Ovary (tissue), 7 donors: ENCODE measurements at regions not wholly inside any gene's neighbourhood (a gene's known extent, or its start where the extent isn't known, plus 50 kb on each side); places are given as distances from the start of the nearest gene placed in this dataset.

Experiments used
- DNase-seq, 5 donors: peaks; one replicate each; pipeline ENCODE4 v3.0.0-alpha.2; 2019 to 2020
- H3K27ac ChIP-seq, 2 donors: fragments of 200-600 bp; one replicate each; pipeline versions ENCODE4 v1.5.1 to v1.8.0; 2019 to 2022
- H3K27me3 ChIP-seq: fragments of 200-600 bp; one replicate; pipeline ENCODE4 v1.8.0; 2022
- H3K36me3 ChIP-seq: fragments of 200-600 bp; sonication (generic); one replicate; pipeline ENCODE4 v1.5.1; 2019
- H3K4me1 ChIP-seq: one replicate; pipeline ENCODE4 v1.8.1; 2013; ENCODE audit warnings: mild to moderate bottlenecking, moderate library complexity; ENCODE audit not compliant: insufficient read depth
- H3K4me3 ChIP-seq: fragments of 200-600 bp; sonication (generic); one replicate; pipeline ENCODE4 v1.5.1; 2017
- H3K9me3 ChIP-seq, 2 donors: fragments of 200-600 bp in 1 of 2; sonication (generic) in 1 of 2; one replicate each; pipeline versions ENCODE4 v1.5.1 to v1.8.1; 2013 to 2019; ENCODE audit warnings: mild to moderate bottlenecking in 1 of 2, moderate library complexity in 1 of 2
- EP300 ChIP-seq: sonication (generic); formaldehyde crosslinking; IDR thresholded peaks from one replicate; pipeline ENCODE4 v1.6.1; 2017; ENCODE audit warnings: antibody characterized with exemption
- POLR2A ChIP-seq: fragments of 450-650 bp; IDR thresholded peaks from one replicate; pipeline ENCODE4 v1.6.1; 2017; ENCODE audit warnings: antibody characterized with exemption, mild to moderate bottlenecking, moderate library complexity
- WGBS, 3 donors: extraction: QIAGEN DNeasy Blood & Tissue Kit in 1 of 3; methylation state at CpG; one replicate each; pipeline versions ENCODE4 v1.1.5 to v1.1.7; 2013 to 2017; 5-methylcytosine and 5-hydroxymethylcytosine counted together
- intact Hi-C, 4 donors: fragments of 100-400 bp; cut with DNase I; formaldehyde crosslinking; loops; one replicate each; pipeline versions ENCODE4 v1.11.0 to v1.15.1; 2022 to 2023
- TF ChIP-seq, protein P1 (sequence below), 3 donors: fragments of 450-650 bp in 2 of 3; fragments of 200-600 bp in 1 of 3; IDR thresholded peaks; one replicate each; pipeline versions ENCODE4 v1.5.1 to v1.8.0; 2016 to 2022; ENCODE audit warnings: antibody characterized with exemption in 3 of 3, mild to moderate bottlenecking in 1 of 3
- donor health status: DM: no; HTN: no; CAD: no; lungs with moderate emphysema.
- donor health status: DM: no; HTN: no; CAD: no.
- donor health status: Bipolar disorder and iron deficiency.
- donor health status: DM: no; HTN: no; CAD: no.
- donor health status: DM: yes; HTN: yes; CAD: no.

DNA sequence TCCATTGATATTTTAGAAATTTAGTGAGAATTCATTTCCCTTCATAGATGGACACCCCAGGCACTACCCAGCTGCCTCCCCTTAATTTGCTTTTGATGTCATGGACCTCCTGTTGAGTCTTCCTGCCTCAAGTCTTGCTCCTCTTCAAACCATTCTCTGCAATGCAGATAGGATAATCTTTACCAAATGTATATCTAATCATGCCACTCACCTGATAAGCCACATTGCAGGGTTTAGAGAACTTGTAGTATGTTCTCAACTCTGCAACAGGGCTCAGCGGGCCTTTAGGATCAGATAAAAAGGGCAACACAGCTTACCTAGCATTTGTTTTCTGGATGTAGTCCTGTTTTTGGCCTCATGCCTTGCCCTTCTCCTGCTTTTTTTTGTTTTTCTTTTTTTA is 234.5 kb downstream of the EMP1 start:
- no peak for DNase-seq
- Histone ChIP-seq H3K4me3 (no peak overlapping the region), H3K36me3 (no peaks in the 10 kb centered on the region), H3K27ac (no peak overlapping the region), H3K9me3 (peaks cover 0 to 4% of the 10 kb centered on the region in 2 donors), H3K4me1 (no peaks in the 10 kb centered on the region), H3K27me3 (no peaks in the 10 kb centered on the region)
- 79 to 87% (median 86%) methylated on average over 1 of the region's 1 CpG for WGBS, 3 donors
- TF ChIP-seq, protein P1, sequence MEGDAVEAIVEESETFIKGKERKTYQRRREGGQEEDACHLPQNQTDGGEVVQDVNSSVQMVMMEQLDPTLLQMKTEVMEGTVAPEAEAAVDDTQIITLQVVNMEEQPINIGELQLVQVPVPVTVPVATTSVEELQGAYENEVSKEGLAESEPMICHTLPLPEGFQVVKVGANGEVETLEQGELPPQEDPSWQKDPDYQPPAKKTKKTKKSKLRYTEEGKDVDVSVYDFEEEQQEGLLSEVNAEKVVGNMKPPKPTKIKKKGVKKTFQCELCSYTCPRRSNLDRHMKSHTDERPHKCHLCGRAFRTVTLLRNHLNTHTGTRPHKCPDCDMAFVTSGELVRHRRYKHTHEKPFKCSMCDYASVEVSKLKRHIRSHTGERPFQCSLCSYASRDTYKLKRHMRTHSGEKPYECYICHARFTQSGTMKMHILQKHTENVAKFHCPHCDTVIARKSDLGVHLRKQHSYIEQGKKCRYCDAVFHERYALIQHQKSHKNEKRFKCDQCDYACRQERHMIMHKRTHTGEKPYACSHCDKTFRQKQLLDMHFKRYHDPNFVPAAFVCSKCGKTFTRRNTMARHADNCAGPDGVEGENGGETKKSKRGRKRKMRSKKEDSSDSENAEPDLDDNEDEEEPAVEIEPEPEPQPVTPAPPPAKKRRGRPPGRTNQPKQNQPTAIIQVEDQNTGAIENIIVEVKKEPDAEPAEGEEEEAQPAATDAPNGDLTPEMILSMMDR (IDR thresholded peaks at IDR 0.05), result no peak
- no peak for TF ChIP-seq POLR2A
- no peak for TF ChIP-seq EP300
- intact Hi-C loops, result no loop called here

DNA sequence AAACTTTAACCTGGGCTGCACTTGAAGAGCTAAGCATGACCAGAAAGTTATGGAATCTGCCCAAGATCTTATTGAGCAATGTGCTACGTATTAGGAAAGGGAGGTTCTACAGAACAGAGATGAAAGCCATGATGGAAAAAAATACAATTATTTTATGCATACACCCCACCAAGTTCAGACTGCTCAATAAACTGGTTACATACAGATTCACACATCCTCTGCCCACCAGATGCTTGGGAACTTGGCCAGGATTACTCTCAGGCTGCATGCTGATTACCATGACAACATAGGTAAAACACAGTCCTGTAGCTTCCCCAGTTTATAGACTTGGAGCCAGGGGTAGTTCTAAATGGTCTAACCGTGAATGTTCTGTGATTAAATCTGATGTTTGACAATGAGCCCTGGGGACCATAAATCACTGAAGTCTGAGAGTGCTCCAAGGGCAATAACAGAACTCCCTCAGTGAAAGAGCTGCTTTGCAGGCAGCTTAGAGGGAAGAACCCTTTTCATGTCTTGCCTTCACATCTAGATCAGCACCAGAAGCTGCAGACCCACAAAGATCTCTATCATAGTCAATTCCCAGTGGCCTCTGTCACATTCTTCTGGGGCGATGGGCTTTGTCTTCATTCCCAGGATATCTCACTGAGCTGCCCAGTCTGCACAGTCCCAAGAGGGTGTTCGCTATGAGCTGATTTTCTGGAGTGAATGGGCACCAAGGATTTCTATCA is 232.2 kb downstream of the EMP1 start:
- no peak for DNase-seq
- no peak for TF ChIP-seq EP300
- no peak for TF ChIP-seq POLR2A
- TF ChIP-seq, protein P1 (IDR thresholded peaks at IDR 0.05), result no peak
- WGBS, 3 donors, result 48 to 50% (median 50%) methylated on average over 4 of the region's 4 CpGs
- H3K36me3 ChIP-seq, result no peaks in the 10 kb centered on the region
- H3K27ac ChIP-seq, result no peak overlapping the region
- H3K9me3 ChIP-seq, result peaks cover 0 to 4% of the 10 kb centered on the region in 2 donors
- no peaks in the 10 kb centered on the region for H3K4me1 ChIP-seq
- no peak overlapping the region for H3K4me3 ChIP-seq
- intact Hi-C loops, result no loop called here
- no peaks in the 10 kb centered on the region for H3K27me3 ChIP-seq

DNA sequence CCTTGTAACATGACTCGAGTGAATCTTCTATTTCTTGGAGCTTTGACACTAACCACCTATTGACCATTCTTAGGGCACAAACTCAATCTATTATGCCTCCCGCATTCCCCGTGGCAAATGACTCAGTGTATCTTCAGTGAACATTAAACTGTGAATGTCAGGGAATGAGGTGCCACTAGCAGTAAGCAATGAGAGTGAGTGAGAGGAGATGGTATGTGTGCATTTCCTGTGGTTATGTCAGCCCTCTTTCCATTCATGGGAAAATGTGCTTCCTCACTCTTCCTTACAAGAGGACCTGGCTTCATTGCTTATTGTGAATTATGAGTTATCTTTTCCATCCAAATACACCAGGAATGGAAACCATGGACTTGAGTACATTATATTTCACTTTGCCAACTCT is 229.2 kb downstream of the EMP1 start:
- intact Hi-C loops, result no loop called here
- WGBS, 3 donors, result 73 to 87% (median 82%) methylated on average over 3 of the region's 3 CpGs
- no peak overlapping the region for H3K4me3 ChIP-seq
- H3K9me3 ChIP-seq, result peaks cover 0 to 4% of the 10 kb centered on the region in 2 donors
- TF ChIP-seq POLR2A (no peak), EP300 (no peak)
- TF ChIP-seq, protein P1 (IDR thresholded peaks at IDR 0.05), result no peak
- H3K27me3 ChIP-seq, result no peaks in the 10 kb centered on the region
- H3K27ac ChIP-seq, result no peak overlapping the region
- H3K4me1 ChIP-seq, result no peaks in the 10 kb centered on the region
- no peak for DNase-seq
- H3K36me3 ChIP-seq, result no peaks in the 10 kb centered on the region

DNA sequence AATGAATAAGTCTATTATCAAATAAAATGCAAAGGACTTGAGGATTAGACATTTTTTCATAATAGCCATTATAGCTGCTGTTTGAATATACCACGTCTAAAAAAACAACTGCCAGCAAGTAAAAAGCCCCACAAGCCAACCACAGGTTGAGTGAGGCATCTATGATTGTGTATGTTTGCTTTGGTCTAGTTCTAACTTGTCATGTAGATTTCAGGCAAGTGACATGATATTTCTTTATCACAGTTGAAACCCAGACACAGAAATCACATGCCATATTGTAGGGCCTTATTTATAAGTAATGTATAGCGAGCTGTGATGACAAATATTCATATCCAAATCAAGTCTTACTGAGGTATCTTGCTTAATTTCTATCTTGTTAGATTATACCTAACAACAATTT is 225.8 kb downstream of the EMP1 start:
- Histone ChIP-seq H3K9me3 (peaks cover 0 to 4% of the 10 kb centered on the region in 2 donors), H3K4me3 (no peak overlapping the region), H3K27ac (no peak overlapping the region), H3K4me1 (no peaks in the 10 kb centered on the region), H3K27me3 (no peaks in the 10 kb centered on the region), H3K36me3 (no peaks in the 10 kb centered on the region)
- intact Hi-C loops, result no loop called here
- no peak for TF ChIP-seq EP300
- TF ChIP-seq, protein P1 (IDR thresholded peaks at IDR 0.05), result no peak
- no peak for TF ChIP-seq POLR2A
- WGBS, 3 donors, result 87 to 90% (median 89%) methylated on average over 2 of the region's 2 CpGs
- no peak for DNase-seq
